Adrenal gland (tissue), 9 donors: ENCODE measurements at regions not wholly inside any gene's neighbourhood (a gene's known extent, or its start where the extent isn't known, plus 50 kb on each side); places are given as distances from the start of the nearest gene placed in this dataset.

Experiments used
- DNase-seq, 7 donors: peaks; one replicate each; pipeline ENCODE4 v3.0.0-alpha.2; 2019 to 2020
- H3K27ac ChIP-seq, 5 donors: fragments of 200-600 bp; sonication (generic) in 4 of 5; 1 replicate in 3 of 5; 2 replicates in 2 of 5; pipeline versions ENCODE4 v1.5.1 to v1.8.0; 2016 to 2020; ENCODE audit warnings: mild to moderate bottlenecking in 1 of 5
- H3K27me3 ChIP-seq: fragments of 200-600 bp; 2 replicates; pipeline ENCODE4 v1.8.0; 2021
- H3K36me3 ChIP-seq, 2 donors: fragments of 200-600 bp; replicated peaks in 1 of 2; 1 replicate in 1 of 2; 2 replicates in 1 of 2; pipeline versions ENCODE4 v1.5.1 to v1.8.0; 2018 to 2022
- H3K4me1 ChIP-seq, 2 donors: fragments of 200-600 bp; replicated peaks in 1 of 2; 1 replicate in 1 of 2; 2 replicates in 1 of 2; pipeline versions ENCODE4 v1.5.1 to v1.8.0; 2018 to 2021
- H3K4me3 ChIP-seq, 4 donors: fragments of 200-600 bp; sonication (generic) in 3 of 4; one replicate each; pipeline ENCODE4 v1.5.1; 2016 to 2018
- H3K9me3 ChIP-seq, 3 donors: fragments of 200-600 bp; sonication (generic) in 1 of 3; replicated peaks in 1 of 3; 1 replicate in 2 of 3; 2 replicates in 1 of 3; pipeline versions ENCODE4 v1.5.1 to v1.8.0; 2016 to 2021
- CTCF ChIP-seq, 6 experiments: fragments of 450-650 bp in 4 of 6; fragments of 200-600 bp in 2 of 6; sonication (generic) in 1 of 6; IDR thresholded peaks; 1 replicate in 5 of 6; 2 replicates in 1 of 6; pipeline versions ENCODE4 v1.5.1 to v1.8.0; 2016 to 2021; ENCODE audit warnings: antibody characterized with exemption in 6 of 6, mild to moderate bottlenecking in 2 of 6, moderate library complexity in 1 of 6
- POLR2A ChIP-seq, 2 donors: fragments of 450-650 bp; IDR thresholded peaks; one replicate each; pipeline ENCODE4 v1.6.1; 2017; ENCODE audit warnings: antibody characterized with exemption in 2 of 2, mild to moderate bottlenecking in 2 of 2, moderate library complexity in 1 of 2
- WGBS, 4 donors: extraction: QIAGEN DNeasy Blood & Tissue Kit in 2 of 4; methylation state at CpG; one replicate each; pipeline versions ENCODE4 v1.1.5 to v1.1.7; 2013 to 2017; 5-methylcytosine and 5-hydroxymethylcytosine counted together
- intact Hi-C, 2 donors: fragments of 100-400 bp; cut with DNase I; formaldehyde crosslinking; loops; one replicate each; pipeline versions ENCODE4 v1.14.1 to v1.15.0; 2022 to 2023
- donor health status: healthy with polysubstance abuse.
- donor health status: Bipolar disorder and iron deficiency.
- donor health status: DM: yes; HTN: yes; CAD: no.
- donor health status: DM: no; HTN: no; CAD: no.
- donor health status: DM: no; HTN: no; CAD: no.

GRCh38 chr10:4483811-4484210 lies 342.2 kb upstream of the AKR1E2 start:
- Histone ChIP-seq H3K27me3 (no peaks in the 10 kb centered on the region), H3K27ac (no peak overlapping the region), H3K9me3 (no peaks in the 10 kb centered on the region), H3K4me1 (no peaks in the 10 kb centered on the region), H3K36me3 (no peaks in the 10 kb centered on the region), H3K4me3 (no peak overlapping the region)
- TF ChIP-seq CTCF (IDR thresholded peaks at IDR 0.05) (no peak), POLR2A (IDR thresholded peaks at IDR 0.05) (no peak)
- no peak for DNase-seq
- 66 to 70% (median 68%) methylated on average over 4 of the region's 4 CpGs for WGBS, 4 donors
- intact Hi-C loops = no loop called here

GRCh38 chr10:4482659-4483058 lies 343.3 kb upstream of the AKR1E2 start:
- Histone ChIP-seq H3K27ac (no peak overlapping the region), H3K4me3 (no peak overlapping the region), H3K27me3 (no peaks in the 10 kb centered on the region), H3K9me3 (no peaks in the 10 kb centered on the region), H3K36me3 (no peaks in the 10 kb centered on the region), H3K4me1 (no peaks in the 10 kb centered on the region)
- TF ChIP-seq CTCF (IDR thresholded peaks at IDR 0.05) (no peak), POLR2A (IDR thresholded peaks at IDR 0.05) (no peak)
- intact Hi-C loops = no loop called here
- DNase-seq = no peak

GRCh38 chr10:4481192-4481591 lies 344.8 kb upstream of the AKR1E2 start:
- TF ChIP-seq POLR2A (IDR thresholded peaks at IDR 0.05) (no peak), CTCF (IDR thresholded peaks at IDR 0.05) (no peak)
- Histone ChIP-seq H3K9me3 (no peaks in the 10 kb centered on the region), H3K4me3 (no peak overlapping the region), H3K4me1 (no peaks in the 10 kb centered on the region), H3K27me3 (no peaks in the 10 kb centered on the region), H3K36me3 (no peaks in the 10 kb centered on the region), H3K27ac (no peak overlapping the region)
- DNase-seq = no peak
- intact Hi-C loops = no loop called here

GRCh38 chr10:4479342-4479741 lies 346.7 kb upstream of the AKR1E2 start:
- TF ChIP-seq POLR2A (IDR thresholded peaks at IDR 0.05) (no peak), CTCF (IDR thresholded peaks at IDR 0.05) (no peak)
- 74 to 80% (median 78%) methylated on average over 5 of the region's 5 CpGs for WGBS, 4 donors
- intact Hi-C loops = no loop called here

More at GRCh38 chr10:4479342-4479741, 346.7 kb upstream of the AKR1E2 start:
- no peak overlapping the region for H3K4me3 ChIP-seq
- no peaks in the 10 kb centered on the region for H3K27me3 ChIP-seq
- H3K27ac ChIP-seq = no peak overlapping the region
- no peaks in the 10 kb centered on the region for H3K36me3 ChIP-seq
- DNase-seq = no peak
- H3K4me1 ChIP-seq = no peaks in the 10 kb centered on the region
- H3K9me3 ChIP-seq = no peaks in the 10 kb centered on the region
